Lower leg skin (tissue), 3 donors: ENCODE measurements at regions not wholly inside any gene's neighbourhood (a gene's known extent, or its start where the extent isn't known, plus 50 kb on each side); places are given as distances from the start of the nearest gene placed in this dataset.

Experiments
- CTCF ChIP-seq, 3 donors: fragments of 450-650 bp; IDR thresholded peaks; one replicate each; pipeline ENCODE4 v1.5.1; 2016; ENCODE audit warnings: antibody characterized with exemption in 3 of 3, mild to moderate bottlenecking in 3 of 3, moderate library complexity in 2 of 3
- POLR2A ChIP-seq, 2 donors: fragments of 450-650 bp; IDR thresholded peaks; one replicate each; pipeline ENCODE4 v1.6.1; 2016 to 2017; ENCODE audit warnings: antibody characterized with exemption in 2 of 2, mild to moderate bottlenecking in 1 of 2, moderate library complexity in 1 of 2

- TF ChIP-seq CTCF (IDR thresholded peaks at IDR 0.05), result peak in 1 of 3 donors; percentile 23
- TF ChIP-seq POLR2A (IDR thresholded peaks at IDR 0.05), result no peak
These were observed 351.9 kb downstream of the SEC14L1 start for GRCh38 chr17:77492446-77493237.
